ENCODE measurements at regions not wholly inside any gene's neighbourhood (a gene's known extent, or its start where the extent isn't known, plus 50 kb on each side); places are given as distances from the start of the nearest gene placed in this dataset.

DNA sequence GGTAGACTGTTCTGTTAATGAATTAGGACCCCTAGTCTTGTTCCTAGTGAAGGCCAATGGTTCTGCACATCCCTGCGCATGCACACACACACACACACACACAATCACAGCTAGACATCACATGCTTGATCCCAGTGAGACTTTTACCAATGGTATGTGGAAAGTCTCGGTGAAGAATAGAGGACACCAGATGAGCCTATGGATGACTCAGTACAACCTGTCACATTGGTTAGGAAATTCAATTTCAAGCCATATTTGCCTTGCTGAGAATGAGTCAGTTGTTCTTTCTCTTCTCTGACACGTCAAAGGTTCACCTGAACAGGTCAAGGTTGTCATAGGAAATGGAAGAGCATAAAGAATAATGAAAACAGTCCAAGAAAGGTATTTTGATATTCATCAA lies 122.0 kb downstream of the SLC17A6 start:
- TF ChIP-seq TAF1 (IDR thresholded peaks at IDR 0.05; ENCODE audit: low read depth), result no peak
- TF ChIP-seq SMC3 (conservative IDR thresholded peaks at IDR 0.05; ENCODE audit: poor library complexity), result no peak
- TF ChIP-seq EZH2 (IDR thresholded peaks at IDR 0.05; ENCODE audit: borderline replicate concordance, insufficient read depth, low read length, poor library complexity, severe bottlenecking), result no peak
- TF ChIP-seq, protein P1, sequence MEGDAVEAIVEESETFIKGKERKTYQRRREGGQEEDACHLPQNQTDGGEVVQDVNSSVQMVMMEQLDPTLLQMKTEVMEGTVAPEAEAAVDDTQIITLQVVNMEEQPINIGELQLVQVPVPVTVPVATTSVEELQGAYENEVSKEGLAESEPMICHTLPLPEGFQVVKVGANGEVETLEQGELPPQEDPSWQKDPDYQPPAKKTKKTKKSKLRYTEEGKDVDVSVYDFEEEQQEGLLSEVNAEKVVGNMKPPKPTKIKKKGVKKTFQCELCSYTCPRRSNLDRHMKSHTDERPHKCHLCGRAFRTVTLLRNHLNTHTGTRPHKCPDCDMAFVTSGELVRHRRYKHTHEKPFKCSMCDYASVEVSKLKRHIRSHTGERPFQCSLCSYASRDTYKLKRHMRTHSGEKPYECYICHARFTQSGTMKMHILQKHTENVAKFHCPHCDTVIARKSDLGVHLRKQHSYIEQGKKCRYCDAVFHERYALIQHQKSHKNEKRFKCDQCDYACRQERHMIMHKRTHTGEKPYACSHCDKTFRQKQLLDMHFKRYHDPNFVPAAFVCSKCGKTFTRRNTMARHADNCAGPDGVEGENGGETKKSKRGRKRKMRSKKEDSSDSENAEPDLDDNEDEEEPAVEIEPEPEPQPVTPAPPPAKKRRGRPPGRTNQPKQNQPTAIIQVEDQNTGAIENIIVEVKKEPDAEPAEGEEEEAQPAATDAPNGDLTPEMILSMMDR (IDR thresholded peaks at IDR 0.05; ENCODE audit: poor library complexity, severe bottlenecking), result no peak
- TF ChIP-seq, protein P2, sequence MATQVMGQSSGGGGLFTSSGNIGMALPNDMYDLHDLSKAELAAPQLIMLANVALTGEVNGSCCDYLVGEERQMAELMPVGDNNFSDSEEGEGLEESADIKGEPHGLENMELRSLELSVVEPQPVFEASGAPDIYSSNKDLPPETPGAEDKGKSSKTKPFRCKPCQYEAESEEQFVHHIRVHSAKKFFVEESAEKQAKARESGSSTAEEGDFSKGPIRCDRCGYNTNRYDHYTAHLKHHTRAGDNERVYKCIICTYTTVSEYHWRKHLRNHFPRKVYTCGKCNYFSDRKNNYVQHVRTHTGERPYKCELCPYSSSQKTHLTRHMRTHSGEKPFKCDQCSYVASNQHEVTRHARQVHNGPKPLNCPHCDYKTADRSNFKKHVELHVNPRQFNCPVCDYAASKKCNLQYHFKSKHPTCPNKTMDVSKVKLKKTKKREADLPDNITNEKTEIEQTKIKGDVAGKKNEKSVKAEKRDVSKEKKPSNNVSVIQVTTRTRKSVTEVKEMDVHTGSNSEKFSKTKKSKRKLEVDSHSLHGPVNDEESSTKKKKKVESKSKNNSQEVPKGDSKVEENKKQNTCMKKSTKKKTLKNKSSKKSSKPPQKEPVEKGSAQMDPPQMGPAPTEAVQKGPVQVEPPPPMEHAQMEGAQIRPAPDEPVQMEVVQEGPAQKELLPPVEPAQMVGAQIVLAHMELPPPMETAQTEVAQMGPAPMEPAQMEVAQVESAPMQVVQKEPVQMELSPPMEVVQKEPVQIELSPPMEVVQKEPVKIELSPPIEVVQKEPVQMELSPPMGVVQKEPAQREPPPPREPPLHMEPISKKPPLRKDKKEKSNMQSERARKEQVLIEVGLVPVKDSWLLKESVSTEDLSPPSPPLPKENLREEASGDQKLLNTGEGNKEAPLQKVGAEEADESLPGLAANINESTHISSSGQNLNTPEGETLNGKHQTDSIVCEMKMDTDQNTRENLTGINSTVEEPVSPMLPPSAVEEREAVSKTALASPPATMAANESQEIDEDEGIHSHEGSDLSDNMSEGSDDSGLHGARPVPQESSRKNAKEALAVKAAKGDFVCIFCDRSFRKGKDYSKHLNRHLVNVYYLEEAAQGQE (IDR thresholded peaks at IDR 0.05; ENCODE audit: borderline replicate concordance), result no peak
- TF ChIP-seq POLR2AphosphoS5 (IDR thresholded peaks at IDR 0.05), result no peak
- TF ChIP-seq RAD21 (conservative IDR thresholded peaks at IDR 0.05), result no peak
- TF ChIP-seq EP300 (conservative IDR thresholded peaks at IDR 0.05; ENCODE audit: poor library complexity, severe bottlenecking), result no peak

Data from neural cell (in vitro differentiated cells).